MM.1S (cell line): ENCODE measurements at regions not wholly inside any gene's neighbourhood (a gene's known extent, or its start where the extent isn't known, plus 50 kb on each side); places are given as distances from the start of the nearest gene placed in this dataset.

Experiments
- CTCF ChIP-seq: fragments of 300-600 bp; sonication (generic); IDR thresholded peaks from 2 replicates; pipeline ENCODE4 v1.5.1; 2016; ENCODE audit warnings: antibody characterized with exemption, low read length, mixed read lengths
- EZH2phosphoT487 ChIP-seq: fragments of 300-600 bp; sonication (generic); IDR thresholded peaks from 2 replicates; pipeline ENCODE4 v1.6.1; 2018; ENCODE audit warnings: antibody characterized with exemption, low read length

- TF ChIP-seq CTCF (no peak), EZH2phosphoT487 (no peak)
These were observed 97.0 kb downstream of the FOXI3 start for GRCh38 chr2:88355486-88355885.
